ENCODE measurements at regions not wholly inside any gene's neighbourhood (a gene's known extent, or its start where the extent isn't known, plus 50 kb on each side); places are given as distances from the start of the nearest gene placed in this dataset.

DNA sequence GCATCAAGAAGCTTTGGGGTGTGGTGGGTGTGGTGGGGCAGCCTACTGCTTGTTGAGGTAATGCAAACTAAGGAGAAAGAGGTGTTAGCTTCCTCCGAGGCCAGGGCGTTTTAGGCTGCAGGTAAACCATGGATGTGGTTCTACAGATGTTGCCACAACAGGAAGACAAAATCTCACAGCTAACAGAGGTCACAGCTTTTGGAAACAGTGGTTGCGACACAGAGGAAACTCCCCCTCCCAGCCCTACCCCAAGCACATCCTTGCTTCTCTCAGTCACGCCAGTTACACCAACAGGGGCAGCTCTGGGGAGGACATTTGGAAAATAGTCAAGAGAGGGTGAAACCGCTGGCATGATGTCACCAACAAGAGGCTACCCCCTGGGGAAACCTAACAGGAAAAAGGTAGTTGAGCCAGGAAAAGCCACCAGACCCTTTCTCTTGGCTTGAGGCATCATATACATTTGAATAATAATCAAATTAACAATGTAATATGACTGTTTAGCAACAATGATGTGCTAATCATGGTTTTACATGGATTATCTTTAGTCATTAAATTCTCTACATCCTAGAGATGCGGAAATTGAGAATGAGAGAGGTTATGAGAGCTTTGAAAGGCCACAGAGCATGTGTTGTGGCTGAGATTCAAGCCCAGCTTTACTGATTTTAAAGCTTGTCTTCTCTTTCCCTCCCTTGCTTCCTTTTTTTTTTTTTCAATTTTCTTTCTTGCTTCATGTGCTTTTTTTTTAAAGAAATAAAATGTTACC, 82.2 kb upstream of the IL12B start:
- peak; percentile 33 for ATAC-seq
- no peaks in the 10 kb centered on the region for H3K36me3 ChIP-seq
- TF ChIP-seq, protein P1, sequence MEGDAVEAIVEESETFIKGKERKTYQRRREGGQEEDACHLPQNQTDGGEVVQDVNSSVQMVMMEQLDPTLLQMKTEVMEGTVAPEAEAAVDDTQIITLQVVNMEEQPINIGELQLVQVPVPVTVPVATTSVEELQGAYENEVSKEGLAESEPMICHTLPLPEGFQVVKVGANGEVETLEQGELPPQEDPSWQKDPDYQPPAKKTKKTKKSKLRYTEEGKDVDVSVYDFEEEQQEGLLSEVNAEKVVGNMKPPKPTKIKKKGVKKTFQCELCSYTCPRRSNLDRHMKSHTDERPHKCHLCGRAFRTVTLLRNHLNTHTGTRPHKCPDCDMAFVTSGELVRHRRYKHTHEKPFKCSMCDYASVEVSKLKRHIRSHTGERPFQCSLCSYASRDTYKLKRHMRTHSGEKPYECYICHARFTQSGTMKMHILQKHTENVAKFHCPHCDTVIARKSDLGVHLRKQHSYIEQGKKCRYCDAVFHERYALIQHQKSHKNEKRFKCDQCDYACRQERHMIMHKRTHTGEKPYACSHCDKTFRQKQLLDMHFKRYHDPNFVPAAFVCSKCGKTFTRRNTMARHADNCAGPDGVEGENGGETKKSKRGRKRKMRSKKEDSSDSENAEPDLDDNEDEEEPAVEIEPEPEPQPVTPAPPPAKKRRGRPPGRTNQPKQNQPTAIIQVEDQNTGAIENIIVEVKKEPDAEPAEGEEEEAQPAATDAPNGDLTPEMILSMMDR (IDR thresholded peaks at IDR 0.05) = no peak
- H3K27ac ChIP-seq = no peak overlapping the region
- H3K9me3 ChIP-seq = no peaks in the 10 kb centered on the region
- H3K27me3 ChIP-seq = no peaks in the 10 kb centered on the region
- H3K4me3 ChIP-seq = no peak overlapping the region
- peaks cover 0 to 10% of the 10 kb centered on the region in 2 donors for H3K4me1 ChIP-seq
- DNase-seq = peak in 1 of 4 donors; percentile 3
- intact Hi-C loops (cut with DNase I) = no loop called here

DNA sequence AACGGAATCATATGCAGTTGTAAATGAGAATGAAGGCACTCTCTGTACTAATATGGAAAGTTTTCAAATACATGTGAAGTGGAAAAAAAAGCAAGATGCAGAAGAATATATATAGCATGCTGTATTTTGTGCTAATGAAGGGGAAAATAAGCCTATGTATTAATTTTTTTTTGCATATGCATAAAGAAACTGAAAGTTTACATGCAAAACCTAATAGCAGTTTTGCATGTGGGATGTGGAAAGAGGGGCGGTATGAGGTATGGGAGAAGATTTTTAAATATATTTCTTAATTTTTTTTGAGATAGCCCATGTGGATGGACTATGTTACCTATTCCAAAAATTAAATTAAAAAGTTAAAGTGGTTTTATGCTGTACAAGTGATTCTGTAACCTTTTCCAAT, 83.7 kb upstream of the IL12B start:
- Histone ChIP-seq H3K27ac (no peak overlapping the region), H3K4me3 (no peak overlapping the region), H3K9me3 (no peaks in the 10 kb centered on the region), H3K27me3 (no peaks in the 10 kb centered on the region), H3K4me1 (peaks cover 0 to 10% of the 10 kb centered on the region in 2 donors), H3K36me3 (no peaks in the 10 kb centered on the region)
- TF ChIP-seq, protein P1 (IDR thresholded peaks at IDR 0.05) = no peak
- ATAC-seq = no peak
- no peak for DNase-seq
- intact Hi-C loops (cut with DNase I) = no loop called here

DNA sequence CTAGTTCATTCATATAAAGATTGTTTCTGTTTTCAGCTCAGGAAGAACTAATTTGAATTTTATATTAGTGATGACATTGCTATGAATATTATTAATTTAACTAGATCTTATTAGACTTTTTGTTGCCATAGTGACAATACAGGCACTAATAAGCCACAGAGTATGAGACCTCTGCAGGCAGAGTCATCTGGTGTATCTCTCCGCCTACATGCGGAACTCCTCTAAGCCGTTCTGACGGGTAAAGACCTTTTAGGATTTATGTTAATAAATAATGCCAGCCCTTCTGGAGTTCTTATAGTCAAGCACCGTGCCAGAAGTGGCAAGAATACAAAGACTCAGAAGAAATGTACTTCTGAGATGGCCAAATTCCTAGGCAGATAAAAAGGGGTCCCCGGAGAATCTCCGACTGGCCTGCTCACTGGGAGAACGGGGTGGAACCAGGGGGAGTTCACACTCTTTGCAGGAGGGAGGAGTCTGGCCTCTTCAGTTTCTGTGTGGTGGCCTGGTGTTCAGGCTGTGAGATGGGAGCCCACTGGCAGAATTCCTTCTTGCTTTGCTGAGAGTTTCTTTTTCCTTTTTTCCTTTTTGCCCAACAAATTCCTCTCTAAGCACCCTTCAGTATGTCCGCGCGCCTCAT, 85.1 kb upstream of the IL12B start:
- no peaks in the 10 kb centered on the region for H3K36me3 ChIP-seq

DNA sequence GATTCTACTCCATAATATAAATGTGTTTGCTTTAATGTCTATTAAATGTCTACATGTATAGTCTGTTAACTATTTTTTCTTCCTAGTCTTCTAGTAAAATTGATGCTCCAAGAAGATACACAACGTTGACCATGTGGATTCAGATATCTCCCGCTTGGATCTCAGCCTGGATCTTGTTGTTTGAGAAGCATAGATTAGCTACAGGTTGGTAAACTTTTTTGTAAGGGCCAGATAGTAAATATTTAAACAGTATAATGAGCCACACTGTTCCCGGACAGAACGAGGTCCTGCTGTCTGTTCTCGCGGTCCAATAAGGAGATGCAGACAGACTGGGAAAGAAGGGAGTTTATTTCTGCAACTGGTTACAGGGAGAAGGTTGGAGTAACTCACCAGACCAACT, 86.2 kb upstream of the IL12B start:
- DNase-seq (no peak), ATAC-seq (no peak)
- intact Hi-C loops (cut with DNase I) = no loop called here
- no peaks in the 10 kb centered on the region for H3K27me3 ChIP-seq
- TF ChIP-seq, protein P1 (IDR thresholded peaks at IDR 0.05) = no peak
- H3K9me3 ChIP-seq = no peaks in the 10 kb centered on the region
- no peak overlapping the region for H3K27ac ChIP-seq
- H3K4me3 ChIP-seq = no peak overlapping the region
- peaks cover 0 to 10% of the 10 kb centered on the region in 2 donors for H3K4me1 ChIP-seq
- no peaks in the 10 kb centered on the region for H3K36me3 ChIP-seq

More for the DNA sequence above, 85.1 kb upstream of the IL12B start:
- Histone ChIP-seq H3K4me3 (no peak overlapping the region), H3K27ac (no peak overlapping the region), H3K9me3 (no peaks in the 10 kb centered on the region), H3K4me1 (peaks cover 0 to 10% of the 10 kb centered on the region in 2 donors), H3K27me3 (no peaks in the 10 kb centered on the region)
- TF ChIP-seq, protein P1 (IDR thresholded peaks at IDR 0.05) = no peak
- peak; percentile 63 for ATAC-seq
- intact Hi-C loops (cut with DNase I) = no loop called here
- peak in 1 of 4 donors; percentile 10 for DNase-seq

DNA sequence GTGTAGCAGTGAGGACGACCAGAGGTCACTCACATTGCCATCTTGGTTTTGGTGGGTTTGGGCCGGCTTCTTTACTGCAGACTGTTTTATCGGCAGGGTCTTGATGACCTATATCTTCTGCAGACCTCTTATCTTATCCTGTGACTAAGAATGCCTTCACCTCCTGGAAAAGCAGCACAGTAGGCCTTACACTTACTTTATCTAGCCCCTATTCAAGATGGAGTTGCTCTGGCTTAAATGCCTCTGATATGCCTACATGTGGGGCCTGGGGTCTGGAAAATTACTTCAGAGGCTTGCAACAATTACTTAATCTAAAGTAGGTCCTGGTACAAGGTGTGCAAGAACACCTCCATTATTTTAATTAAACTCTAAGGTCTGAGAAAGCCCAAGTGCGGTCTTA, 86.9 kb upstream of the IL12B start:
- Histone ChIP-seq H3K27ac (no peak overlapping the region), H3K9me3 (no peaks in the 10 kb centered on the region), H3K27me3 (no peaks in the 10 kb centered on the region), H3K4me3 (no peak overlapping the region), H3K36me3 (no peaks in the 10 kb centered on the region), H3K4me1 (peaks cover 0 to 9% of the 10 kb centered on the region in 2 donors)
- TF ChIP-seq, protein P1 (IDR thresholded peaks at IDR 0.05) = no peak
- intact Hi-C loops (cut with DNase I) = no loop called here
- DNase-seq = no peak
- ATAC-seq = no peak
